Stomach (tissue), 4 donors: ENCODE measurements at regions not wholly inside any gene's neighbourhood (a gene's known extent, or its start where the extent isn't known, plus 50 kb on each side); places are given as distances from the start of the nearest gene placed in this dataset.

Experiments
- EP300 ChIP-seq: sonication (generic); formaldehyde crosslinking; IDR thresholded peaks from one replicate; pipeline ENCODE4 v1.6.1; 2017; ENCODE audit warnings: antibody characterized with exemption
- POLR2A ChIP-seq, 4 donors: fragments of 450-650 bp; IDR thresholded peaks; one replicate each; pipeline ENCODE4 v1.6.1; 2016; ENCODE audit warnings: antibody characterized with exemption in 4 of 4, control low read depth in 2 of 4, mild to moderate bottlenecking in 1 of 4, moderate library complexity in 1 of 4
- POLR2AphosphoS5 ChIP-seq, 3 donors: sonication (generic); formaldehyde crosslinking; IDR thresholded peaks; one replicate each; pipeline ENCODE4 v1.6.1; 2016; ENCODE audit warnings: antibody characterized with exemption in 3 of 3
- TF ChIP-seq, protein P1 (sequence below), 7 experiments: fragments of 450-650 bp in 4 of 7; fragments of 200-600 bp in 3 of 7; sonication (generic) in 3 of 7; IDR thresholded peaks; one replicate each; pipeline ENCODE4 v1.5.1; 2016 to 2019; ENCODE audit warnings: antibody characterized with exemption in 7 of 7, control low read depth in 2 of 7, mild to moderate bottlenecking in 1 of 7

DNA sequence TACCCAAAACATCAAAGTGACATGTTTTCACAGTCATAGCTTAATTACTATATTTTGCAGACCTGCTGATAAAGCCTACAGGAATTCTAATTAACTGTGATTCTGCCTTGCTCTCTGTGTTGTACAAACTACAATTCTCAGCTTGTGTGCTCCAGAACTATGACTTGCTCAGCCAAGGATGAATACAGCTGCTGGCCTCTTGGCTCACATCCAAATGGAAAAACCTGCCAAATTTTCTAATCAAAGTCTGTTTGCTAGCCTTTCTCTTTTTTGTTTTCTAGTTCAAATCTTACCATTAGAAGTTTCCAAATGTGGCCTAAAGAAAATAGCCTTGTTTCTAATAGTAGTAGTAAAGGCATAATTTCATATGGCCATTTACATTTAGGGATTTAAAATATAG is 1176.8 kb downstream of the FAM133A start:
- no peak for TF ChIP-seq POLR2A (IDR thresholded peaks at IDR 0.05)
- TF ChIP-seq, protein P1, sequence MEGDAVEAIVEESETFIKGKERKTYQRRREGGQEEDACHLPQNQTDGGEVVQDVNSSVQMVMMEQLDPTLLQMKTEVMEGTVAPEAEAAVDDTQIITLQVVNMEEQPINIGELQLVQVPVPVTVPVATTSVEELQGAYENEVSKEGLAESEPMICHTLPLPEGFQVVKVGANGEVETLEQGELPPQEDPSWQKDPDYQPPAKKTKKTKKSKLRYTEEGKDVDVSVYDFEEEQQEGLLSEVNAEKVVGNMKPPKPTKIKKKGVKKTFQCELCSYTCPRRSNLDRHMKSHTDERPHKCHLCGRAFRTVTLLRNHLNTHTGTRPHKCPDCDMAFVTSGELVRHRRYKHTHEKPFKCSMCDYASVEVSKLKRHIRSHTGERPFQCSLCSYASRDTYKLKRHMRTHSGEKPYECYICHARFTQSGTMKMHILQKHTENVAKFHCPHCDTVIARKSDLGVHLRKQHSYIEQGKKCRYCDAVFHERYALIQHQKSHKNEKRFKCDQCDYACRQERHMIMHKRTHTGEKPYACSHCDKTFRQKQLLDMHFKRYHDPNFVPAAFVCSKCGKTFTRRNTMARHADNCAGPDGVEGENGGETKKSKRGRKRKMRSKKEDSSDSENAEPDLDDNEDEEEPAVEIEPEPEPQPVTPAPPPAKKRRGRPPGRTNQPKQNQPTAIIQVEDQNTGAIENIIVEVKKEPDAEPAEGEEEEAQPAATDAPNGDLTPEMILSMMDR (IDR thresholded peaks at IDR 0.05) = no peak
- TF ChIP-seq EP300 = no peak
- no peak for TF ChIP-seq POLR2AphosphoS5 (IDR thresholded peaks at IDR 0.05)
